ENCODE measurements at regions not wholly inside any gene's neighbourhood (a gene's known extent, or its start where the extent isn't known, plus 50 kb on each side); places are given as distances from the start of the nearest gene placed in this dataset.

DNA sequence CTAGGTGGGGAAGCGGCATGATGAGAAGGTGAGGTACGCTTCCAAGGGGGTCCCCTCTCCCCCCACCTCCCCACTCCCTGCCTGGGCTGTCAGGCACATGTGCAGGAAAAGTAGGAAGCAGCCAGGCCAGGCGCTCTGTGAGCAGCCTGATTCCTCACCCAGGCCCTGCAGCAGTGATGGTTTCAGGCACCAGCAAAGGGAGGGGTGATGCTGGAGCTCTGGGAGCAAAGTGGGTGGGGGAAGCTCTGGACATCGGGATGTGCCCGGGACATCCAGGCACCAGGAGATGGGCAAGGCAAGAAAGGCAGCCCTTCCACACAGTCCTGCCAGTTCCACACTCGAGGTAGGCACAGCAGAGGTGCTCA lies 106.1 kb downstream of the CRYAA start:
- DNase-seq (ENCODE audit: low spot score): no peak
- Histone ChIP-seq H3K4me3 (no peak overlapping the region), H3K27ac (no peak overlapping the region)
- TF ChIP-seq CTCF (IDR thresholded peaks at IDR 0.05): no peak

DNA sequence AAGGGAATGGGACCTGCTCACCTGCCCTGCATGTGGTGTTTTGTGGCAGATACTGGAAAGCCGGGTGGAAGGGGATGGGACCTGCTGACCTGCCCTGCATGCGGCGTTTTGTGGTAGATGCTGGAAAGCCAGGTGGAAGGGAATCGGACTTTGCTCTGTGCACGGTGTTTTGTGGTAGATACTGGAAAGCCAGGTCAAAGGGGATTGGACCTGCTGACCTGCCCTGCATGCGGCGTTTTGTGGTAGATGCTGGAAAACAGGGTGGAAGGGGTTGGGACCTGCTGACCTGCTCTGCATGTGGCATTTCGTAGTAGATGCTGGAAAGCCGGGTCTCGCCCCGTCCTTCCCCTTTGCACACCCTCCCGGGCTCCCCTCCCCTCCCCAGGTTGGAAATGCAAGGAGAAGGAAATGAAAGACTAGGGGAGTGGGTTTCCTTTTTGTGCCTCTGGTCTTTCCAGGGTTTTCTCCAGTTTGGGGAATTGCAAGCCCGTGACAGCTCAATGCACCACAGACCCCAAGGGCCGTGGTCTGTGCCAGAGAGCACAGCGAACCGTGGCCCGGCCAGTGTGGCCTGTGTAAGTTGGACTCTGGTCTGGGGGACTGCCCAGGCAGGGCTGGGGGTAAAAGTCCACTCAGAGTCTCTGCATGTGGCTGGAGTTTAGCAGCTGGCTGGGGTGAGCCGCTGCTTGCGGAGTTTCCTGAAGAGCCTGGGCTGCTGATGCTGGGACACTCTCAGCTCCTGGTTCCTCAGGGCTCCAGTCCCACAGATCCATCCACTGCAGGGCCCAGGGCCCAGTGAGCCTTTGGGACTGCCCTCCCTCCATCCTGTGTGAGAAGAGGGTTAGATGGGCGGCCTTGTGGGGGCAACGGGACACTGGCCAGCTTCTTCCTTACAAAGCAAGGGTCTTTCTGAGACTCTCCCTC lies 105.5 kb downstream of the CRYAA start:
- H3K4me3 ChIP-seq: no peak overlapping the region
- DNase-seq (ENCODE audit: low spot score): no peak
- no peak for TF ChIP-seq CTCF (IDR thresholded peaks at IDR 0.05)
- no peak overlapping the region for H3K27ac ChIP-seq

DNA sequence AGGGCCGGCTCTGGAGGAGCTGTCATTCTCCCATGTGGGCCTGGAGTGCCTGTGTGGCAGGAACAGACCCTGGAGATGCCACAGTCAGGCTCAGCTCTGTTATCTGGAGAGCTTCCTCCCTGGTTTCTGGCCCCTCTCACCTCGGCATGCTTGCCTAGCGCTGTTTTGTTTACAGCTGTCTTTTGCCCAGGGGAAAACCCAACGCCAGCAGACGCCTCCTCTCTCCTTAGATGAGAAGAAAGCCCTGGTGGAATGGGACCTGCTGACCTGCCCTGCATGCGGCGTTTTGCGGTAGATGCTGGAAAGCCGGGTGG lies 104.9 kb downstream of the CRYAA start:
- DNase-seq (ENCODE audit: low spot score): no peak
- H3K27ac ChIP-seq: no peak overlapping the region
- TF ChIP-seq CTCF (IDR thresholded peaks at IDR 0.05): no peak
- no peak overlapping the region for H3K4me3 ChIP-seq

DNA sequence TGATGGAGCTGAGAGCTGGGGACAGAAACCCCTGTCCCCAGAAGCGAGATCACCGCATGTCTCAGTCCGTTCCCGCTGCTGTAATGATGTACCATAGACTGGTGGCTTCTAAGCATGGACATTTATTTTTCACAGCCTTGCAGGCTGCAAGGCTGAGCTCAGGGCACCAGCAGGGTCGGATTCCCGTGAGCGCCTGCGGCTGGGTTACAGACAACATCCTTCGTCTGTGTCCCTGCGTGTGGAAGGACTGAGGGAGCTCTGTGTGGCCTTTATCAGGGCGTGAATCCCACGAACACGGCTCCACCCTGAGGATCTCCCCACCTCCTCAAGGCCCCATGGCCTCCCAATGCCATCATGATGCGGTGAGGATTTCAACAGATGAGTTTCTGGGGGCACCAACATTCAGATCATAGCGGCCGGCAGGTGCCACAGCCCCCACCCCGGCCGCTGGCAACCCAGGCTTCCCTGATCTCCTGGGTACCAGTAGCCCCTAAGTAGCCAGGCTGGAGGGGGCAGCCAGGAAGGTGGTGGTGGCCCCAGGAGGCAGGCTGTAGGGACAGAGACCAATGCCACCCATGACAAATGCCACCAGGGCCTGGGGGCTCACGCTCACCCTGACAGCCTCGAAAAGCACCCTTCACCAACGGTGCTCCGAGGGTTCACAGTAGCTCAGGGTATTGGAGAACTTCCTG lies 104.4 kb downstream of the CRYAA start:
- no peak overlapping the region for H3K27ac ChIP-seq
- DNase-seq (ENCODE audit: low spot score): no peak
- no peak for TF ChIP-seq CTCF (IDR thresholded peaks at IDR 0.05)
- no peak overlapping the region for H3K4me3 ChIP-seq

DNA sequence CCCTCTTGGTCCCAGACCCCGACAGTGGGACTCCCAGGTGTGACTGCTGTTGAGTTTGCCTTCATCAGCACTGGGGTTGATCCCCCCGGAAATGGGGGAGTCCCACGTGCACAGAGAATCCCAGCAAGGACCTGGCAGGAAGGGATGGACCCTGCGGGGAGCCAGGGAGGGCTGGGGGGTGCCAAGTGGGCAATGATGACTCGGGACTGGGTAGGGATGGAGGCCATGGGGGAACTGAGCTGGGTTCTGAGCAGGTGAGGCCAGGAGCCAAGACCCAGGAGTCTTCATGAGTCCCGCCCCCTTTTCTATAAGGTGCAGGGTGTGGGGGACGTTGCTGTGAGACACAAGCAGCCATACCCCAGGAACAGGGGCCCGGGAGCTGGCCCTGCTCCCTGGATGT lies 103.8 kb downstream of the CRYAA start:
- no peak overlapping the region for H3K27ac ChIP-seq
- no peak overlapping the region for H3K4me3 ChIP-seq
- no peak for DNase-seq (ENCODE audit: low spot score)
- no peak for TF ChIP-seq CTCF (IDR thresholded peaks at IDR 0.05)

GRCh38 chr21:43271452-43272020 lies 102.7 kb downstream of the CRYAA start:
- no peak overlapping the region for H3K27ac ChIP-seq
- no peak for TF ChIP-seq CTCF (IDR thresholded peaks at IDR 0.05)
- DNase-seq (ENCODE audit: low spot score): no peak
- no peak overlapping the region for H3K4me3 ChIP-seq

Measured in coronary artery (tissue), 2 donors.